Cardiac fibroblast (primary cell): ENCODE measurements at regions not wholly inside any gene's neighbourhood (a gene's known extent, or its start where the extent isn't known, plus 50 kb on each side); places are given as distances from the start of the nearest gene placed in this dataset.

Experiments used
- DNase-seq, 2 donors: peaks; one replicate each; pipeline versions ENCODE4 v3.0.0 to v3.0.0-alpha.2; 2010; ENCODE audit warnings: low read depth in 2 of 2
- H3K4me3 ChIP-seq, 2 donors: replicated peaks in 1 of 2; 1 replicate in 1 of 2; 2 replicates in 1 of 2; pipeline ENCODE4 v1.5.1; 2011; ENCODE audit warnings: low read depth in 2 of 2, low read length in 2 of 2, mild to moderate bottlenecking in 2 of 2, moderate library complexity in 1 of 2
- CTCF ChIP-seq: IDR thresholded peaks from one replicate; pipeline ENCODE4 v1.5.1; 2011; ENCODE audit warnings: low read depth, mild to moderate bottlenecking, low read length, inconsistent platforms

GRCh38 chr5:104952876-104953275, 1390.3 kb upstream of the NUDT12 start:
- no peak overlapping the region for H3K4me3 ChIP-seq
- TF ChIP-seq CTCF, result no peak
- DNase-seq, result no peak

GRCh38 chr5:104951829-104952228, 1389.2 kb upstream of the NUDT12 start:
- DNase-seq, result no peak
- H3K4me3 ChIP-seq, result no peak overlapping the region
- TF ChIP-seq CTCF, result no peak

GRCh38 chr5:104947076-104947475, 1384.5 kb upstream of the NUDT12 start:
- TF ChIP-seq CTCF, result no peak
- no peak overlapping the region for H3K4me3 ChIP-seq
- no peak for DNase-seq

GRCh38 chr5:104942735-104943134, 1380.1 kb upstream of the NUDT12 start:
- DNase-seq, result no peak

GRCh38 chr5:104941030-104941645, 1378.5 kb upstream of the NUDT12 start:
- no peak overlapping the region for H3K4me3 ChIP-seq
- no peak for DNase-seq
- no peak for TF ChIP-seq CTCF

More at GRCh38 chr5:104942735-104943134, 1380.1 kb upstream of the NUDT12 start:
- no peak overlapping the region for H3K4me3 ChIP-seq
- TF ChIP-seq CTCF, result no peak

- DNase-seq, result no peak
- no peak for TF ChIP-seq CTCF
- H3K4me3 ChIP-seq, result no peak overlapping the region
Observed at GRCh38 chr5:104937598-104937997, 1375.0 kb upstream of the NUDT12 start.

GRCh38 chr5:104932431-104932830, 1369.8 kb upstream of the NUDT12 start:
- TF ChIP-seq CTCF, result no peak
- no peak for DNase-seq
- H3K4me3 ChIP-seq, result no peak overlapping the region
